ENCODE measurements at regions not wholly inside any gene's neighbourhood (a gene's known extent, or its start where the extent isn't known, plus 50 kb on each side); places are given as distances from the start of the nearest gene placed in this dataset.
"Not testable (repeated sequence)": the region's sequence is repeated elsewhere in the genome, so short reads cannot be mapped to it uniquely, and the experiment has no call there.

DNA sequence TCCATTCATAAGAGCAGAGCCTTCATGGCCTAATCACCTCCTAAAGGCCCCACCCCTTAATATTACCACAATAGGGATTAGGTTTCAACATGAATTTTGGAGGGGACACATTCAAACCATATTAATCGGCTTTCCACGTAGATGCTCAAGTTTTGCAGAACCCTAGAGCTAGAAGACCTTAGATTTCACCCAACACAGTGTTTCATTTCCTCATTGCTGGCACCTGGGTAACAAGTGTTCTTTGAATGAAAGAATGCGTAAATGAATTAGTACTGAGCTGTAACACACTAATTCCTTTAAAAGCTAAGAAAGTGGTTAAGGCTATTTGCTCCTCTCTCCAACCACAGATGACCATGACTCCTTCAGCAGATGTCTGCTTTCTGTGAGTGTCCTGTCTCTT lies 252.5 kb downstream of the SMAD2 start:
- DNase-seq, result no peak

DNA sequence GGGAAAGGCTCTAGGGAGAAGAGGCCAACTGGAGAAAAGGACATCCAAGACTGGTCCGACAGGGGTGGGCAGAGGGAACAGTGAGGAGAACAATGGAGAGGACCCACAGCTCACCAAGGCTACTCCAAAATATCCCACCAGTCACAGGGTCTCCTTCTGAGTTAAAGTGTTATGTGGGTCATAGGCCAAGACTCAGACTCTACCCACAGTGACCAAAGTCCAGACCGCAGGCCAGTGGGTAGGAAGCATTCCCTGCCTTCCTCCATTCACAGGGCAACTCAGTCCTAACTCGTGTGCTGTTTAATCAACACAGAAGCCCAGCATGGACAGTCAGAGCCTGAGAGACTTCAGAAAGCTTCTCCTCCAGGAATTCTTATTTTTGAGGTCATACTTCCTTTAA lies 260.6 kb downstream of the SMAD2 start:
- DNase-seq, result no peak

DNA sequence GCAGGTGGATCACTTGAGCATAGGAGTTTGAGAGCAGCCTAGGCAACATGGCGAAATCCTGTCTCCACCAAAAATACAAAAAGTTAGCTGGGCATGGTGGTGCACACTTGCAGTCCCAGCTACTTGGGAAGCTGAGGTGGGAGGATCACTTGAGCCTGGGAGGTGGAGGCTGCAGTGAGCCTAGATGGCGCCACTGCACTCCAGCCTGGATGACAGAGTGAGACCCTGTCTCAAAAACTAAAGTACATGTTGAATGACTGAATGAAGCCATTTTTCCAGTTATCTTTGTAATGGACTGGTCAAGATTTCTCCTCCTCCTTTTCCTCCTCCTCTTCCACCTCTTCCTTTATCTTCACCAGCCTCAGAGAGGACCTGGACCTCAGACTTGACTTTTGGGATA lies 272.0 kb downstream of the SMAD2 start:
- DNase-seq, result no peak

DNA sequence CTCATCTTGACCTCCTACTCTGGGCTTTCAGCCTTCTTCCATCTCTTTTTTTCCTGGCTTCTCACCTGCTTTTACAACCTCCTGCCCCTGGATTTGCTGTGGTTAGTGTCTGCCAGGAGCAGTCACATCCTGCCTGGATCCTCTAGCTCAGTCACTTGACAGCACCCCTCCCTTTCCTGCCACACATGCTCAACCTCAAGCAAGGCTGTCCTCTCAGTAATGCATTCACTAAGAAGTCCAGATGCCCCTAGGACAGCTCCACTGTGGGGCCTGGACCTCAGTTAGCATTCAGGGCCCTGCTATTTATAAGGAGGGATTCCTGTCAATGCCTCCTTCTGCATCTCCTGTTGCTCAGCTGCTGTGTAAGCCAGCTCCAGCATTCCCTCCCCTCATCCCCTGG lies 275.5 kb downstream of the SMAD2 start:
- no peak for DNase-seq

DNA sequence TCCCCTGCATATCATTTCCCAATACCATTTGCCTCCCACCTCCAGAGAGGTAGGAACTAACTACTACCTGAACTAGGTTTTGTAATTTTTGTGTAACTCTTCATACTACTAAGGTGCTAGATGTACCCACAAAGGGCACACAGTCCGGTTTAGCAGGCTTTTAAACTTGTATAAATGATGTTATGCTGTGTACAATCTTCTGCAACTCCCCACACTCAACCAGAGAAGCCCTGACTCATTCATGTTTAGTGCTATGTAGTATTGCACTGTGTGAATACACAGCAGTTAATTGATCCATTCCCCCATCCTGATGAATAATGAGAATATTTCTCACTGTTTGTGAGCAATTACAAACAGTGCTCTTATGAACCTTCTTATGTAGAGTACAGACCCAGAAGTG lies 285.6 kb downstream of the SMAD2 start:
- no peak for DNase-seq

DNA sequence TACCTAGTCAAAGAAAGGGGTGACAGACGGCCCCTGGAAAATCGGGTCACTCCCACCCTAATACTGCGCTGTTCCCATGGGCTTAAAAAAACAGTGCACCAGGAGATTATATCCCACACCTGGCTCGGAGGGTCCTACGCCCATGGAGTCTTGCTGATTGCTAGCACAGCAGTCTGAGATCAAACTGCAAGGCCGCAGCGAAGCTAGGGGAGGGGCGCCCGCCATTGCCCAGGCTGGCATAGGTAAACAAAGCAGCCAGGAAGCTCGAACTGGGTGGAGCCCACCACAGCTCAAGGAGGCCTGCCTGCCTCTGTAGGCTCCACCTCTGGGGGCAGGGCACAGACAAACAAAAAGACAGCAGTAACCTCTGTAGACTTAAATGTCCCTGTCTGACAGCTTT lies 292.9 kb downstream of the SMAD2 start:
- not testable (repeated sequence) for DNase-seq

DNA sequence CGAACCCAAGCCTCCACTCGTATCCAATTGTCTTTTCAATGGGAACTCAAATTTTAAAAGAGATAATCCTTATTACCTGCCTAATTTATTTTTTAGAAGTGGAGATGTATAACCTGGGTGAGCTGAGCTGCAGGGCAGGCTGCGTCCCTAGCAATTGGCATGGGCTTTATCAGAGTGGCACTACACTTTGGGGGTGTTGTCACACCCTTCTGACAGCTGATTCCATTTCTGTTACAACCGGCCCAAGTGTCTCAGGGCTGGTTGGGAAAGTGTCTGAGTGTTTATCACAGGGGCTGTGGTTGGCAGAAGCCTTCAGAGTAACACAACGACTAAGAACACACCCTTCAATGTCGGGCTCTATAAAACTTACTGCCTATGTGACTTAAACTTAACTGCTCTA lies 295.0 kb downstream of the SMAD2 start:
- no peak for DNase-seq

DNA sequence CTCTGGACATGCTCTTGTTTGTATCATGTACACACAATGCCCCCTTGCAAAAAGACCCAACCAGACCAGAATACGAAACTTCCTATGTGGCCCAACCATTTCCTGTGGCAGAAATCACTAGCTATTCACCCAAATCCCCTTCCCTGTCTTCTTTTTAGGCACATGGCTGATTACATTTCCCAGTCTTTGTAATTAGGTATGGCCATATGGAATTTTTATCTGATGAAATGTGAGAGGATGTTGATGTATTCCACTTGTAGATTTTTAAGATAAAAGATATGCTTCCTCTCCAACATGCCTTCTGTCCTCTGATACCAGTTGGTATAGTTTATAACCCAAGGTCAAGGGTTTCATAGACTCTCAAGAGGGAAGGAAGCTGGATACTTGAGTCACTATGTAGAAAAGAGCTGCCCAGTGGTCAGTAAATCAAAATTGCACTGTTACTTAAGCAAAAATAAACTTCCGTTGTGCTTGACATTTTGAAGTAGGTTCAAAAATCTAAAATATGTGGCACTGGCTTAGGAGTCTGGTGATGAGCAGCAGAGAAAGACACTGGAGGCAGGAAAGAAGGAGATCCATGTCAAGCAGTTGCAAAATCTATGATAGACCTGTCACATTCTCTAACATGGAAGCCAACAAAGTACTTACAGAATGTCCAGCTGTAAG lies 297.4 kb downstream of the SMAD2 start:
- no peak for DNase-seq

DNA sequence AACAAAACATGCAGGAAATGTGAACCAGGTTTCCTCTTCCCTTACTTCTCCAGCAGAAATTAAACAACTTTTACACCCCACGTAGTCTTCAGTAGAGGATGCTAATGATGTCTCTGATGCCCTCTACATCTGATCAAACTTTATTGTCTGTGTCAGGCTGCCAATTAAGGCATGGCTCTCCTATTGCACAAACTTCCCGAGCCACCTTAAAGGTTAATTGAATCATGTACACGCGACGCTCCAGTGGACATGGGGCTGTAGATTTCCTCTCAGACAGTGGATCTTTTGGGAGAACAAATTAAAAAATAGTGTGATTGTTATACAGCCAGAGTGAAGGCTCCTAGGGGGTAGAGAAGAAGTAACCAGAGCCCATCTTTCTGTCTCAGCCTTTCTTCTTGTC lies 301.6 kb downstream of the SMAD2 start:
- DNase-seq, result peak; percentile 16

DNA sequence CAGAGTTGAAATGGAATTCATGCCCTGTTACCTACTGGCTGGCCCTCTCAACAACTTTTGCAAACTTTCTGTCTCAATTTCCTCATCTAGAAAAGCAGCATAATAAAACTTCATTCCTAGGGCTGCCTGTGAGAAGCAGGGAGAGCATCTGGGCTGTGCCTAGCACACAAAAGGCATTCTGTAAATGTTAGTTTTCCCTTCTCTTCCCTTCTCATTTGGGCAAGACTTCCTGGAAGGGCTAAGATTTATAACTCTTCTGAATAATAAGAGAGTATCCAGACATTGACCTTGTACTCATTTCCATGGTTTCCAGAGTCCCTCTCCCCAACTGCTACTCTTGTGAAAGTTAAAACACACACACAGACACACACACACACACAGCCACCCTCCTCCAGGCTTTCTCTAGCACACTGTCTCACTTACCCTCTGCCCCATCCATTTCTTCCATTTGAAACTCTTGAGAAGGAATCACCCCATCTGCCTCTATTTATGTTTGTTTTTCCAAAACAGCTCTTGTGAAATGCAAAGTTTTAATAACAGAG lies 302.1 kb downstream of the SMAD2 start:
- peak; percentile 5 for DNase-seq

DNA sequence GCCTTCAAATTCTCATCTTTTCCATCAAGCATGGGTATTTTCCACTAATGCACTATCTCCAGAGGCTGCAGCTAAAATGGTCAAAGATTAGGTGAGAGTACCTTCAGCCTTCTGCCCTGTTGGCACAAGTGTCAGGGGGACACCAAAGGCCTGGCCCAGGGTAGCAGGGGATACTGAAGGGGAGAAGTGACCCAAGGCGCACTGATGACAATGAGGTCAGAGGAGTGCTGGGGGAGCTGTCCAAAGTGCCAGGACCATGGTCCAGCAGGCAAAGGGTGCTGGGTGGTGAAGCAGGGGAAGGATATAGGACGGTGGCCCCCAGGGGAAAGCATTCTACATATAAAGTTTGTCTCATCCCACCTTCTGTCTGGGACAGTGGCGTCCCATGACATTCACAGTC lies 303.4 kb downstream of the SMAD2 start:
- DNase-seq, result no peak

DNA sequence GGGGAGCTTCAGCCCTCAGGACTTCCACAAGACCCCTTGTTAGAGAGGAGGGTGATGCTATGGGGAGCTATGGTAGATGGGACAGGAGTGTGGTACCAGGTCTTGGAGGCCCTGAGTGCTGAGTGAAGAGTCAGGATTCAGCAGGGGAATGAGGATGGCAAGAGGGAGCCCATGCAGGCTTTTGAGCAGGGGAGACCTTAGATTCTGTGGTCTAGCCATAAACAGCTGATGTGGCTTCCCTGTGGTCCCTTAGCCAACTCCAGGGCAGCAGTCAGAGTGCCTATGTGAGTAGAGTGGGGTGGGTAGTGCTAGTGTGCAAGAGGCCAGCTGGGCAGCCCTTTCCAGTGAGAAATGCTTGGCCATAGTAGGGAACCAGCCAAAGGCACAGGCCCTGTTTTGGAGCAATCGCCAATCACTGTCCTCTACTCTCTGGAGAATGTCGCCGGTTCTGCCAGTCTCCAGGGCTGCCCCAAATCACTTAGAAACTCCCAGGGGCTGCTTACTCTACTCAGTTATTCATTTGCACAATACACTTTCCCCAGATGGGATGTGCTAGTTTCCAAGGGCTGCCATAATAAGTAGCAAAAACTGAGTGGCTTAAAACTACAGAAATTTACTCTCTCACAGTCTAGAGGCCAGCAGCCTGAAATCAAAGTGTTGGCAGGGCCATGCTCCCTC lies 310.5 kb downstream of the SMAD2 start:
- no peak for DNase-seq

DNA sequence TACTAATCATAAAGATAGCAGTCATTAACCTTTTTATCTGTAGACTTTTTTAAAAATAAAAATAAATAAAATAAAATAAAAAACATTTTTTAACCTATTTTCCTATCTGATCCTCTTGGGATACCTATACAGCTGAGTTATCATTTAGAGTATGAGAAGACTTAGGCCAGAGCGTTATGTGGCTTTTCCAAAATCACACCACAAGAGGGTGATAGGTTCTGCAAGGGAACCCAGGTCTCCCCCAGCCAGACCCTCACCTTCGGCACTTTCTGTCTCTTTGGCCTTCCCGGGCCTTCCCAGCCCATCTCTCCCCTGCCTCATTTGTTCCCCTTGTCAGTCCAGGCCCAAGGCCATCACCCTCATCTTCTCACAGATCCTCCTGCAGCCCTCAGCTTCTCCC lies 311.7 kb downstream of the SMAD2 start:
- DNase-seq, result no peak

DNA sequence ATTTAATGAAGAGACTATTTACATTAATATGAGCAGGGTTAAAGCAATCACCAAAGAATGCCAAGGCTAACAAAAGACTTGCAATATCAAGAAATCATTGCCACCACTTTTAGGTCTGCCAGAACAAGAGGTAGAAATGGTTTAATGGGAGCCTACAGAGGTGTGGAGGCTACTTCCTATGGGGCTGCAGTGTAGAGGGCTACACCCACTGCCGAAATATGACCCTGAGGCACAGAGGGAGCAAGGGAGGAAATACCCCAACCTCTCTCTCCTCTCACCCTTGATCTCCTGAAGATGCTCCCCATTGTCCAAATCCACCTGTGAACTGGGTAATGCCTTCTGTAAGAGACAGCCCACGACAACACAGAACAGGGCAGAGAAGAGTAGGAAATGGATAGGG lies 315.4 kb downstream of the SMAD2 start:
- no peak for DNase-seq

DNA sequence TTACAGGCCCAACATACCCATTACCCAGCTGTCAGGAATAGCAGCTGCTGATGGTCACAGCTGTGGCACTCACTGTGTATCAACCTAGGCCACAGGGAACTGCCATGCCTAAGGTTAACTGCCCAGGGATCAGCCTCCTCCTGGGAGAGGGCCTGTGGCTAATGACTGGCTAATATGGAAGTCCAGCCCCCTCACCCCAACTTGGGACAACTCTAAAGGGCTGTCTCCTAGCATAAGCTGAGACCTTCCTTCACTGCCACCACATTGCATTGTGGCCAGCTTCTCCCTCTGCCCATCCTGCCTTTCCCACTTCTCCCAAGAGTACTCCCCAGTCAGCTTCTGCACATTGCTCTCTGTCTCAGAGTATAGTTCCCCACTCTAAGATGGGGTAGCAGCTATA lies 316.5 kb downstream of the SMAD2 start:
- DNase-seq, result no peak

DNA sequence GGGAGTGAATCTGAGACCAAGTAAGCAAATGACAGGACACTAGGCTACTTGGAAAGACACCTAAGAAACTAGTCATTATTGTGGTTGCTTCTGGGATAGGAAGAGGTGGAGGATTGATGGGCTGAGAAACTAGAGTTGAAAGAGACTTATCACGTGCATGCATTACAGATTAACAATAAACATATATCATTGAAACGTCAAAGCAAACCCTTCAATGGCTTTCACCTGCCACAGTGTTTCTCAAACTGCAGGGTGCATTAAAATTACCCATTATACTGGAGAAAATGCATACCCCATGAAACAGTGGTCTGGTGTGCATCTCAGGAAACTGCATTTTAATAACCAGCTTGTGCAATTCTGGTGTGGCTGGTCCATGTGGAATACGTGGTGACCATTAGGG lies 318.8 kb downstream of the SMAD2 start:
- DNase-seq, result no peak

DNA sequence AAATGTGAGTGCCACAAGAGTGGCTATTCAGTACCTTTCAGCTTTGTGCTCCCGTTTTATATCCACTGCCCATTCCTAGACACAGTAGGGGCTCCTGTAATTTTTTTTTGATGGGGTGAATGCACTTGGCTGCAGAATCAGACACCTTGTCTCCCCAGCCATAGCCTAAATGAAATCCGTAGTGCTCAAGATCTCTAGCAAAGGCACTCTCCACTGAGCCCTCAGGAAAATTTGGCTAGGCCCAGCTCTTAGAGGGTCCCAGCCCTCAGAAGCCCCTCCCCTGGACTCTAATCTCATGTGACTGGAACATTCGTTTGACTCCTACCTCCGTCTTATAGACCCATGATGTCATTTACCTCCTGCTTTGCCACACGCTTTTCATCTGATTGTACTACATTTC lies 323.9 kb downstream of the SMAD2 start:
- DNase-seq, result no peak

DNA sequence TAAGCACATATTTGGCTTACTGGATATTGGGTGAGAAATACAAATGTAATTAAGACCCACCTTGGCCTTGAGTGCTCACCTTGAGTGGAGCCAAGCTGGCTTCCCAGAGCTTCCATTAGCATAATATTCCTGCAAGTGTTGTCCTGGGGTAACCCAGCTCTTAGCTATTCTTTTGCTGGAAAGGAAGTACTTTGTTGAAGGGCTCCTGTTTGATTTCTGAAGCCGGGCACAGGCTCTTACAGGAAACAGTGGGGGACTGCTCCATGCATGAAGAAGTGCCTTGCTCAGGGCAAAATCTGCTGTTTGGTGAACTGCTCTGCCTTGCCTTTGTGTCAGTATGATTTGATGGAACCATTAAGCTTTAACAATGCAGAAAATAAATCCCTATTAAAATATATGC lies 325.4 kb downstream of the SMAD2 start:
- no peak for DNase-seq

DNA sequence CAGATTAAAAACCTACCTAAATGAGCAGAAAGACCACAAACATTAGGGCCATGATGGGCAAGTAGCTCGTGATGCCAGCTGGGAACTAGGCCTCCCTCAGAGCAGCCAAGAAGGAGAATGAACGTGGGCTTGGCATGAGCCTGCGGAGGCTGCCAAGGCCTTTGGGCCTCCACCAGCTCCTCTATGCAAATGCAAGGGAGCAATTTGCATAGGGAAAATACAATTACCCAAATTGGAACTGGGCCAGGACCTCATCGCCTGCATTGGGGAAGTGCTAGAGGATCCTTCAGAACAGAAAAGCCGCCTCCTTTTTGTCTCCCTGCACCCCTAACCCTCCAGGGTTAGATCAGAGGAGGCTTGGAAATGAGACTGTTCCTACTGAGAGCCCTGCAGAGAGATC lies 326.4 kb downstream of the SMAD2 start:
- no peak for DNase-seq

DNA sequence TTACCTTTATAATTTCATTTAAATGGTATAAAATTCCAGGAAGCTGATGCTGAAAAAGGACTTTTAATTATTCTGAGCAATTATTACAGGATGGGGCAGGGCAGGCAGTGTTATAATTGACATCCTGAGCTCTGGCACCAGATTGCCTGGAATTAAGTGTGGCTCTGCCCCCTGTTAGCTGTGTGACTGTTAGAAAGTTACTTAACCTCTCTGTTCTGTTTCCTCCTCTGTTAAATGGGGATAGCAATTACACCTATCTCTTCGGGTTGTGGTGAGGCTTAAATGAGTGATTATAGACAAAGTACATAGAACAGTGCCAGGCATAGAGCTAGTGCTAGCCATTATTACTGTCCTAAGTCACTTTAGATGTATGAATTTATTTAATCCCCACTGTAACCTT lies 327.3 kb downstream of the SMAD2 start:
- DNase-seq, result no peak

DNA sequence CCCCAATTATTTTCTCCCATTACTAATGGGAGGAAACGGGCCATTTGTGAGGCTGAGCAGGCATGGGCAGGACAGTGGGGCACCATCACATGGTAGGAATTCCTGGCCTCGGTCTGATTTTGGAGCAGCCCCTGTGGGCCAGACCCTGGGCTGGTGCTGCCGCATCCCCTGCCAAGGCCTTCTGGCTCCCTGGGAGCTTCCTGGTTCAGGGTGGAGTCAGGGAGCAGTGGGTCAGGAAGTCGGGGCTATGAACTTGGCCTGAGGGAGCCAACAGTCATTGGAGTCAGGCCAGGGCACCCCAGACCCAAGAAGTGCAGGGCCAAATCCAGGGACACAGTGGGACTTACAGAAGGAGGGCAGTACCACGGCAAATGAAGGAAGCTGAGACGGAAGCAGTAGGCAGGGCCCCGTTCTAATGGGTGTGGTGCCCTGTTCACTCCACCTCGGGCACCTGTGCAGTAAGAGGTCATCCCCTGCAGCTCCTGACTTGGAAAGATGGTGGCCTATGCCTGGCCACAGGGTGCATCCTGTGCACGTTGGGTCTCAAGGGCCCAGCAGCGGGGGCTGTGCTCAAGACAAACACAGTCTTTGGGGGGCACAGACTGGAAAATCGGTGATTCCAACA lies 328.1 kb downstream of the SMAD2 start:
- no peak for DNase-seq

DNA sequence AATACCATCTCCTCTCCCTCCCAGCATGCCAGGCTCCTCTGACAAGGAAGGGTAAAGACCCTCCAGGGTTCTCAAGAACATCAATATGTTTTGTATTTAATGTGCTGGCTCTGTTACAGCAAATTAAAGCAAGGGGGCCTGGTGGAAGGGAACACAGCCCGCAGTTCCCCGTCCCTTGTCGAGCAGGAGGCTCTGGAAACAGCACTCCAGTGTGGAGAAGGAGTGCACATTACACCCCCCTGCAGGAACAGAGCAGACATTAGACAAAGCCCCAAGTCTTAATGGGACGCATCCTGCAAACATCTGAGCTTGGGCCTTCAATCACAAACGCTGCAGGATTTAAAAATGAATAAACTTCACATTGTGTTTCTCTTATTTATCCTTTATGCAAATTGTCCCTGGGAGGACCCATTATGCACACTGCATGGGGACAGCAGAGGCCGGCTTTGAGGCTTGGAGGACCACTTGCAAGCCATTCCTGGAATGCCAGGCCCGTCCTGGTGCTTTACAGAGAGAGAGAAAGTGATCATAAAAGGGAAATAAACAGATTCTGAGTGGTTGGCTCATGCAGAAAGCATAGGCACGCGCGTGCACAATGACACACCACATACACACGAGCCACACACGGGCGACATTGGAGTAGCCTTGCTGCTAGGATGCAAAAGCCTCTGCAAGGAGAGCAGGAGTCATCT lies 328.7 kb downstream of the SMAD2 start:
- no peak for DNase-seq

Measured in renal pelvis (tissue), 1 donor.